ENCODE measurements at regions not wholly inside any gene's neighbourhood (a gene's known extent, or its start where the extent isn't known, plus 50 kb on each side); places are given as distances from the start of the nearest gene placed in this dataset.

GRCh38 chr10:20623546-20623945 lies 273.6 kb downstream of the NEBL start:
- DNase-seq (ENCODE audit: low read depth), result no peak
- in situ Hi-C loops (cut with HindIII; ENCODE audit: low sequenced_read_pairs), result no loop called here
- no peak for TF ChIP-seq CTCF (IDR thresholded peaks at IDR 0.05; ENCODE audit: low read depth, low read length, missing control alignments)
- no peak overlapping the region for H3K4me3 ChIP-seq (ENCODE audit: low read depth, low read length)

- H3K4me3 ChIP-seq (ENCODE audit: low read depth, low read length), result no peak overlapping the region
- DNase-seq (ENCODE audit: low read depth), result peak; percentile 63
- no peak for TF ChIP-seq CTCF (IDR thresholded peaks at IDR 0.05; ENCODE audit: low read depth, low read length, missing control alignments)
- in situ Hi-C loops (cut with HindIII; ENCODE audit: low sequenced_read_pairs), result no loop called here
These were observed 274.4 kb downstream of the NEBL start for GRCh38 chr10:20622531-20623211.

- H3K4me3 ChIP-seq (ENCODE audit: low read depth, low read length), result no peak overlapping the region
- DNase-seq (ENCODE audit: low read depth), result no peak
- TF ChIP-seq CTCF (IDR thresholded peaks at IDR 0.05; ENCODE audit: low read depth, low read length, missing control alignments), result no peak
- in situ Hi-C loops (cut with HindIII; ENCODE audit: low sequenced_read_pairs), result no loop called here
These were observed 276.1 kb downstream of the NEBL start for GRCh38 chr10:20620981-20621380.

- in situ Hi-C loops (cut with HindIII; ENCODE audit: low sequenced_read_pairs), result no loop called here
- no peak for DNase-seq (ENCODE audit: low read depth)
- H3K4me3 ChIP-seq (ENCODE audit: low read depth, low read length), result no peak overlapping the region
- TF ChIP-seq CTCF (IDR thresholded peaks at IDR 0.05; ENCODE audit: low read depth, low read length, missing control alignments), result no peak
These were observed 279.0 kb downstream of the NEBL start for GRCh38 chr10:20618011-20618547.

- in situ Hi-C loops (cut with HindIII; ENCODE audit: low sequenced_read_pairs), result no loop called here
These were observed 279.9 kb downstream of the NEBL start for GRCh38 chr10:20616918-20617810.

More at GRCh38 chr10:20616918-20617810, 279.9 kb downstream of the NEBL start:
- H3K4me3 ChIP-seq (ENCODE audit: low read depth, low read length), result no peak overlapping the region
- no peak for DNase-seq (ENCODE audit: low read depth)
- TF ChIP-seq CTCF (IDR thresholded peaks at IDR 0.05; ENCODE audit: low read depth, low read length, missing control alignments), result no peak
